ENCODE measurements at regions not wholly inside any gene's neighbourhood (a gene's known extent, or its start where the extent isn't known, plus 50 kb on each side); places are given as distances from the start of the nearest gene placed in this dataset.

DNA sequence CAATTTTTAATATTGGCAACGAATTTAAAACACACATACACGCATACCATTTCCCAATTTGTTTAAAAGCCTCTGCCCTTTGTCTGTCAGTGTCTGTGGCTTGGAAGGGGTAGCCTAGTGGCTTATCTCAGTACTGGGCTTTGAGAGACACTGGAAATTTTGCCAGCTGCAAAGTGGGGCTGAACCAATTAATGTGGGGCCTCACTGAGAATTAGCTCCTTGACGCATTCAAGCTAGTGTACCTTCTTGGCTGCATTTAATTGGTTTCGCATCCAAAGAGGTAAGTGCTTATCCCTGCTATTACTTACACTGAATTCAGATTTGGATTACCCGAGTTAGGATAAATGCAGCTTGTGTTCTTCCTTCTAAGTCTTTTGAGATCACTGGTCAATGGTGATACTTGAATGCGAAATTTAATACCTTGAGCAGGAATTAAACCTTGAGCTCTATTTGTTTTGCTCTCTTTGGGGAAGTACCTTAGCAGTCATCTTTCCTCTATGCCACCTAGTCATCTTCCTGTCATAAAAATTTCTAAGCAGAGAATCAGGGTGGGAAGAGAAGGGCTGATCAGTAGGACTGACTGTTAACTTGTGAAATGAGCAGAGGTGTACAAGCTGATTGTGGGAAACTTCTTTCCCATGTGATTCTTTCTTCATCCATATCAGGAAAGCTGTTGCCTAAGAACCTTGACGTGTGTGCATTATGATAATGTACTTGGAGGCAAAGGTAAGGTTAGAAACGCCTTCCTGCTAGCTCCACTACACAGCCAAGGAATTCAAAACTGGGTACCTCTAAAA, 187.7 kb upstream of the E2F8 start:
- TF ChIP-seq POLR2AphosphoS5 (IDR thresholded peaks at IDR 0.05; ENCODE audit: borderline replicate concordance, low read depth, low read length), result no peak
- TF ChIP-seq EZH2 (IDR thresholded peaks at IDR 0.05), result no peak
